SK-N-MC (cell line): ENCODE measurements at regions not wholly inside any gene's neighbourhood (a gene's known extent, or its start where the extent isn't known, plus 50 kb on each side); places are given as distances from the start of the nearest gene placed in this dataset.

Experiments
- EZH2 ChIP-seq: fragments of 200-600 bp; sonication (generic); IDR thresholded peaks from one replicate; pipeline ENCODE4 v1.6.1; 2017; ENCODE audit warnings: antibody characterized with exemption
- FOXP2 ChIP-seq: optimal IDR thresholded peaks from 2 replicates; pipeline ENCODE3; 2011; ENCODE audit warnings: mild to moderate bottlenecking, moderate library complexity; ENCODE audit not compliant: insufficient read depth; ENCODE audit errors: extremely low read length, control extremely low read depth
- POLR2AphosphoS5 ChIP-seq: IDR thresholded peaks from 2 replicates; pipeline ENCODE4 v1.6.1; 2012; ENCODE audit warnings: mild to moderate bottlenecking, low read depth, low read length, borderline replicate concordance

- TF ChIP-seq POLR2AphosphoS5 (no peak), EZH2 (no peak), FOXP2 (no peak)
Measured at GRCh38 chr2:2768476-2768875, 437.4 kb upstream of the MYT1L start.
